SK-N-SH (cell line): ENCODE measurements at regions not wholly inside any gene's neighbourhood (a gene's known extent, or its start where the extent isn't known, plus 50 kb on each side); places are given as distances from the start of the nearest gene placed in this dataset.

Source experiments
- CTCF ChIA-PET: fragments of 300-600, 350-600 bp; formaldehyde crosslinking; extraction: SDS; loops from one replicate; lab custom pipeline; 2021; lab: Yijun Ruan, JAX
- POLR2A ChIA-PET: fragments of 350-600 bp; sonication (Branson Sonifier 250); formaldehyde crosslinking; extraction: SDS; loops from one replicate; lab custom pipeline; 2020; ENCODE audit warnings: antibody characterized with exemption, inconsistent platforms; lab: Yijun Ruan, JAX
- DNase-seq: peaks from one replicate; pipeline ENCODE4 v3.0.0; 2012
- H2AFZ ChIP-seq: fragments of 200-600 bp; sonication (generic); 2 replicates; pipeline ENCODE4 v1.8.1; 2016; ENCODE audit warnings: antibody characterized with exemption, mild to moderate bottlenecking, low read depth
- H3F3A ChIP-seq: fragments of 200-600 bp; sonication (generic); replicated peaks from 2 replicates; pipeline ENCODE3; 2016; ENCODE audit warnings: antibody characterized with exemption, mild to moderate bottlenecking; ENCODE audit not compliant: insufficient read depth
- H3K27ac ChIP-seq, 2 experiments: fragments of 200-500 bp in 1 of 2; fragments of 200-600 bp in 1 of 2; sonication (Bioruptor generic) in 1 of 2; sonication (generic), shearing (Covaris generic) in 1 of 2; 2 replicates each; pipeline versions ENCODE4 v1.5.1 to v1.6.1; 2014 to 2016; ENCODE audit warnings: low read depth in 2 of 2, inconsistent platforms in 1 of 2, low read length in 1 of 2, mild to moderate bottlenecking in 1 of 2, mixed read lengths in 1 of 2
- H3K27me3 ChIP-seq: fragments of 200-600 bp; sonication (generic), shearing (Covaris generic); 2 replicates; pipeline ENCODE4 v1.6.1; 2016; ENCODE audit warnings: mixed run types; ENCODE audit not compliant: insufficient read depth
- H3K36me3 ChIP-seq, 2 experiments: fragments of 200-500 bp in 1 of 2; fragments of 200-600 bp in 1 of 2; sonication (Bioruptor generic) in 1 of 2; sonication (generic) in 1 of 2; replicated peaks in 1 of 2; 2 replicates each; pipeline versions ENCODE3 to v1.5.1; 2014 to 2016; ENCODE audit warnings: low read length in 1 of 2, mild to moderate bottlenecking in 1 of 2; ENCODE audit not compliant: insufficient read depth in 2 of 2, control insufficient read depth in 1 of 2
- H3K4me1 ChIP-seq, 2 experiments: fragments of 200-500 bp in 1 of 2; fragments of 200-600 bp in 1 of 2; sonication (Bioruptor generic) in 1 of 2; sonication (generic), shearing (Covaris generic) in 1 of 2; 2 replicates each; pipeline versions ENCODE4 v1.5.1 to v1.6.1; 2014 to 2016; ENCODE audit warnings: low read depth in 1 of 2, low read length in 1 of 2, mixed run types in 1 of 2; ENCODE audit not compliant: insufficient read depth in 2 of 2, control insufficient read depth in 1 of 2
- H3K4me2 ChIP-seq: fragments of 200-600 bp; sonication (generic), shearing (Covaris generic); 2 replicates; pipeline ENCODE4 v1.6.1; 2017; ENCODE audit warnings: mixed run types
- H3K4me3 ChIP-seq, 2 experiments: fragments of 200-500 bp in 1 of 2; fragments of 200-600 bp in 1 of 2; sonication (Bioruptor generic) in 1 of 2; sonication (generic), shearing (Covaris generic) in 1 of 2; 2 replicates each; pipeline versions ENCODE4 v1.5.1 to v1.8.1; 2014 to 2016; ENCODE audit warnings: low read depth in 2 of 2, inconsistent platforms in 1 of 2, low read length in 1 of 2, mild to moderate bottlenecking in 1 of 2, mixed read lengths in 1 of 2, moderate library complexity in 1 of 2
- H3K79me2 ChIP-seq: fragments of 200-600 bp; sonication (generic); 2 replicates; pipeline ENCODE4 v1.8.1; 2017; ENCODE audit warnings: mild to moderate bottlenecking; ENCODE audit not compliant: insufficient read depth
- H3K9ac ChIP-seq: fragments of 200-600 bp; sonication (generic); 2 replicates; pipeline ENCODE4 v1.6.1; 2017; ENCODE audit warnings: mixed run types
- H3K9me2 ChIP-seq: fragments of 200-600 bp; sonication (generic); 2 replicates; pipeline ENCODE4 v1.6.1; 2017; ENCODE audit warnings: mixed run types
- H3K9me3 ChIP-seq: fragments of 200-600 bp; sonication (generic); 2 replicates; pipeline ENCODE4 v1.6.1; 2017; ENCODE audit warnings: mixed run types, mild to moderate bottlenecking, moderate library complexity
- H4K20me1 ChIP-seq: fragments of 200-600 bp; sonication (generic); 2 replicates; pipeline ENCODE4 v1.6.1; 2017; ENCODE audit warnings: mild to moderate bottlenecking, mixed run types; ENCODE audit not compliant: insufficient read depth
- CHD2 ChIP-seq: fragments of 150-350 bp; IDR thresholded peaks from 2 replicates; pipeline ENCODE4 v1.6.1; 2018; ENCODE audit warnings: low read length; ENCODE audit not compliant: partially characterized antibody
- ELF1 ChIP-seq: IDR thresholded peaks from 2 replicates; pipeline ENCODE4 v1.4.0; 2012
- EP300 ChIP-seq, 2 experiments: IDR thresholded peaks; 2 replicates each; pipeline versions ENCODE4 v1.4.0 to v1.6.1; 2012; ENCODE audit warnings: borderline replicate concordance in 1 of 2, low read depth in 1 of 2, low read length in 1 of 2
- FOSL2 ChIP-seq: IDR thresholded peaks from 2 replicates; pipeline ENCODE4 v1.4.0; 2012; ENCODE audit warnings: low read depth, mild to moderate bottlenecking, moderate library complexity, borderline replicate concordance
- FOXJ3 ChIP-seq: sonication (generic); formaldehyde crosslinking; IDR thresholded peaks from 2 replicates; pipeline ENCODE4 v1.5.1; 2020; ENCODE audit warnings: mild to moderate bottlenecking, missing genetic modification reagents
- FOXM1 ChIP-seq: IDR thresholded peaks from 2 replicates; pipeline ENCODE4 v1.4.0; 2012; ENCODE audit warnings: low read depth, mild to moderate bottlenecking
- GATA2 ChIP-seq: sonication (generic); formaldehyde crosslinking; IDR thresholded peaks from 2 replicates; pipeline ENCODE4 v1.5.0; 2020; ENCODE audit warnings: mild to moderate bottlenecking, missing genetic modification reagents
- MEF2A ChIP-seq: IDR thresholded peaks from 2 replicates; pipeline ENCODE4 v1.4.0; 2012; ENCODE audit warnings: low read depth, borderline replicate concordance
- MXI1 ChIP-seq: IDR thresholded peaks from 2 replicates; pipeline ENCODE4 v1.6.1; 2012; ENCODE audit warnings: mild to moderate bottlenecking, low read depth, low read length, improper control_type of control experiment
- NRF1 ChIP-seq: IDR thresholded peaks from 2 replicates; pipeline ENCODE4 v1.6.1; 2012; ENCODE audit warnings: low read depth, mild to moderate bottlenecking, low read length
- RFX5 ChIP-seq: IDR thresholded peaks from 2 replicates; pipeline ENCODE4 v1.6.1; 2012; ENCODE audit warnings: mild to moderate bottlenecking, improper control_type of control experiment, low read length
- TAF1 ChIP-seq: IDR thresholded peaks from 2 replicates; pipeline ENCODE4 v1.6.1; 2012; ENCODE audit warnings: low read depth, mild to moderate bottlenecking, low read length, moderate library complexity, borderline replicate concordance
- TEAD4 ChIP-seq: IDR thresholded peaks from 2 replicates; pipeline ENCODE4 v1.4.0; 2012; ENCODE audit warnings: mild to moderate bottlenecking, borderline replicate concordance; ENCODE audit not compliant: insufficient read depth
- YY1 ChIP-seq: IDR thresholded peaks from 2 replicates; pipeline ENCODE4 v1.4.0; 2012; ENCODE audit warnings: low read depth, mild to moderate bottlenecking
- WGBS: methylation state at CpG from one replicate; pipeline ENCODE4 v1.1.6; 2017; ENCODE audit warnings: low lambda C conversion rate; 5-methylcytosine and 5-hydroxymethylcytosine counted together
- TF ChIP-seq, protein P1 (sequence below): IDR thresholded peaks from 2 replicates; pipeline ENCODE4 v1.4.0; 2012; ENCODE audit warnings: low read depth, borderline replicate concordance
- TF ChIP-seq, protein P2 (sequence below): IDR thresholded peaks from 2 replicates; pipeline ENCODE4; 2012
- TF ChIP-seq, protein P3 (sequence below): IDR thresholded peaks from 2 replicates; pipeline ENCODE4 v1.4.0; 2012; ENCODE audit warnings: low read depth
- TF ChIP-seq, protein P4 (sequence below): fragments of 200-600 bp; sonication (generic); IDR thresholded peaks from 2 replicates; pipeline ENCODE4 v1.6.1; 2017; ENCODE audit warnings: antibody characterized with exemption, mild to moderate bottlenecking, moderate library complexity

DNA sequence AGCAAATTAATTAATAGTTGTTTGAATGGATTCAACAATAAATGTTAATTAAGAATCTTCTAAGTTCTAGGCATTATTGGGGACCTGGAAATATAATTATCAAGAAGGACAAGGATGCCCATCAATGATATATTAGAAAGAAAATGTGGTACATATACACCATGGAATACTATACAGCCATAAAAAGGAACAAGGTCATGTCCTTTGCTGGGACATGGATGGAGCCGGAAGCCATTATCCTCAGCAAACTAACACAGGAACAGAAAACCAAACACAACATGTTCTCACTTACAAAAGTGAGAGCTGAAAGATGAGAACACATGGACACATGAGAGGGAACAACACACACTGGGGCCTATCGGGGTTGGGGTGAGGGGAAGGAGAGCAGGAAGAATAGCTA, 141.4 kb upstream of the JUN start:
- Histone ChIP-seq H3K27ac (no peak overlapping the region), H2AFZ (no peak overlapping the region), H3K9ac (no peak overlapping the region), H3K4me2 (no peak overlapping the region)
- WGBS = 95% methylated on average over 2 of the region's 2 CpGs
- POLR2A ChIA-PET = no interaction called here
- no peak for DNase-seq
- TF ChIP-seq RFX5 (no peak), MEF2A (no peak), TEAD4 (no peak), GATA2 (CRISPR knock-in tag) (no peak)
- TF ChIP-seq, protein P1, sequence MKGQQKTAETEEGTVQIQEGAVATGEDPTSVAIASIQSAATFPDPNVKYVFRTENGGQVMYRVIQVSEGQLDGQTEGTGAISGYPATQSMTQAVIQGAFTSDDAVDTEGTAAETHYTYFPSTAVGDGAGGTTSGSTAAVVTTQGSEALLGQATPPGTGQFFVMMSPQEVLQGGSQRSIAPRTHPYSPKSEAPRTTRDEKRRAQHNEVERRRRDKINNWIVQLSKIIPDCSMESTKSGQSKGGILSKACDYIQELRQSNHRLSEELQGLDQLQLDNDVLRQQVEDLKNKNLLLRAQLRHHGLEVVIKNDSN = no peak
- TF ChIP-seq, protein P2, sequence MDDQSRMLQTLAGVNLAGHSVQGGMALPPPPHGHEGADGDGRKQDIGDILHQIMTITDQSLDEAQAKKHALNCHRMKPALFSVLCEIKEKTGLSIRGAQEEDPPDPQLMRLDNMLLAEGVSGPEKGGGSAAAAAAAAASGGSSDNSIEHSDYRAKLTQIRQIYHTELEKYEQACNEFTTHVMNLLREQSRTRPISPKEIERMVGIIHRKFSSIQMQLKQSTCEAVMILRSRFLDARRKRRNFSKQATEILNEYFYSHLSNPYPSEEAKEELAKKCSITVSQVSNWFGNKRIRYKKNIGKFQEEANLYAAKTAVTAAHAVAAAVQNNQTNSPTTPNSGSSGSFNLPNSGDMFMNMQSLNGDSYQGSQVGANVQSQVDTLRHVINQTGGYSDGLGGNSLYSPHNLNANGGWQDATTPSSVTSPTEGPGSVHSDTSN = no peak
- TF ChIP-seq, all 33 proteins: peak for 0
- Histone ChIP-seq H3K9me2 (no peaks in the 10 kb centered on the region), H3K27me3 (no peaks in the 10 kb centered on the region), H3K9me3 (no peaks in the 10 kb centered on the region), H4K20me1 (no peaks in the 10 kb centered on the region), H3K36me3 (no peaks in the 10 kb centered on the region), H3K79me2 (no peaks in the 10 kb centered on the region), H3K4me3 (no peak overlapping the region), H3K4me1 (0 out of 4 replicates have a peak, but pooled peaks cover 0 to 4% of the 10 kb centered on the region in 2 experiments), H3F3A (no peaks in the 10 kb centered on the region)
- CTCF ChIA-PET = interaction anchor here (1.0 kb wide), 1 partner anchor 8 kb away, joined by 3 read pairs; no protein-coding TSS in a partner anchor

DNA sequence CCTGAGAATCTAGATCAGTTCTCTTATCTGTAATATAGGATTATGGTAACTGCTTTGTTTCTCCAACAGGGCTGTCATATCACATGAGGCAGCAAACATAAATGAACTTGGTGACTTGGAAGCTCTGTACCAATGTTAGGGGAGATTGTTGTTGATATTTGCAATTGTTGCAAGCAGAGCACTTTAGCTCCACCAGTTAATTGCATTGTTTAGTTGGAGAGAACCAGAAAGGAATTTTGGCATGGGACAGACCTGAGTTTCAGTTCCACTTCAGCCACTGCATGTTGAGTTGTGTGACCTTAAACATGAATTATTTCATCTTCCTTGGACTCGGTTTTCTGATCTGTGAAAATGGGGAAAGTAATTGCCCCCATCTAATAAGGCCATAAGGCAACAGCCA, 142.3 kb upstream of the JUN start:
- no peaks in the 10 kb centered on the region for H3F3A ChIP-seq
- no peak for DNase-seq
- no peaks in the 10 kb centered on the region for H3K9me2 ChIP-seq
- H3K4me3 ChIP-seq = no peak overlapping the region
- H3K9me3 ChIP-seq = no peaks in the 10 kb centered on the region
- H3K4me1 ChIP-seq = 0 out of 4 replicates have a peak, but pooled peaks cover 0 to 4% of the 10 kb centered on the region in 2 experiments
- H3K4me2 ChIP-seq = no peak overlapping the region
- ChIA-PET POLR2A (no interaction called here), CTCF (interaction anchor here (1.5 kb wide), 1 partner anchor 773 kb away, joined by 3 read pairs; no protein-coding TSS in a partner anchor)
- no peak overlapping the region for H2AFZ ChIP-seq
- TF ChIP-seq FOXJ3 (no peak), MXI1 (no peak), YY1 (no peak)
- TF ChIP-seq, all 33 proteins: peak for 0
- WGBS = 100% methylated on average over 1 of the region's 1 CpG
- H3K27me3 ChIP-seq = no peaks in the 10 kb centered on the region
- H4K20me1 ChIP-seq = no peaks in the 10 kb centered on the region
- H3K36me3 ChIP-seq = no peaks in the 10 kb centered on the region
- H3K9ac ChIP-seq = no peak overlapping the region
- H3K79me2 ChIP-seq = no peaks in the 10 kb centered on the region
- no peak overlapping the region for H3K27ac ChIP-seq

DNA sequence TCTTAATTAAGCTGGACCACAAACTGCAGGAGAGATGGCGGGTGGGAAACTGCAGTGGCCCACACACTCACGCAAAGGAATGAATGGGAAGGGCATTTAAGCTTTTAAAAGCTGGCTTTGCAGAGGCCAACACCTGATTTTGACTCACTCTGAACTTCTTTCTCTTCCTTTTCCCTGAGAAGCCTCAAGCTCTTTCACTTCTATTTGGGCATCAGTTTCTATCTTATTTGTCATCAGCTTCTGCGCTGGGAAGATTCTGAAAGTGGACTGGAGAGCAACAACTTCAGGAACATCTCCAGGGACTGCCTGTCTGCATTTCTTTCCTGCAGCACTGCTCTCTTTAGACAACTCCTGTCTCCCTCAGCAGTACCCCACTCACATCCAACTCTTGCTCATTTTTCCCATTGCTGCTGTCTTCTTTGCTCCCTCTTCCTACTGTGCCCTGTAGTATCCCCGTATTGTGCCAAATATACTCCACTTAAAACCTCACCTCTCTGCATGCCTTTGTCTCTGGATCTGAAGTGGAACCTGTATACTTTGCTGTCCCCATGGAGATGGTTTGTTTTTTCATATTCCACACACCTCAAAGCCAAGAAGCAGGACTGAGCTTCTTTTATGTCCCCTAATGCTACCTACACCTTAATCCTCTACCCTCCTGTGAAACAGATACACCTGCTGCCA, 143.3 kb upstream of the JUN start:
- Histone ChIP-seq H3K4me1 (0 out of 4 replicates have a peak, but pooled peaks cover 0 to 4% of the 10 kb centered on the region in 2 experiments), H3K27ac (no peak overlapping the region), H3K9me3 (no peaks in the 10 kb centered on the region), H2AFZ (no peak overlapping the region; the same call in 1 of the 2 replicates), H3K4me3 (no peak overlapping the region), H3K4me2 (0 out of 2 replicates have a peak overlapping the region, but pooled peaks have one; percentile 6), H4K20me1 (no peaks in the 10 kb centered on the region), H3K27me3 (no peaks in the 10 kb centered on the region), H3K9ac (no peak overlapping the region), H3K79me2 (no peaks in the 10 kb centered on the region), H3K9me2 (no peaks in the 10 kb centered on the region), H3F3A (peaks cover under 1% of the 10 kb centered on the region), H3K36me3 (no peaks in the 10 kb centered on the region)
- 97% methylated on average over 4 of the region's 4 CpGs for WGBS
- ChIA-PET CTCF (interaction anchor here (1.5 kb wide), 1 partner anchor 772 kb away, joined by 3 read pairs; no protein-coding TSS in a partner anchor), POLR2A (no interaction called here)
- DNase-seq = no peak
- no peak for TF ChIP-seq FOSL2
- no peak for TF ChIP-seq TAF1
- TF ChIP-seq EP300 (IDR thresholded peaks at IDR 0.05; ENCODE audit: borderline replicate concordance in 1 of 2, low read depth in 1 of 2, low read length in 1 of 2) = no peak
- TF ChIP-seq GATA2 (CRISPR knock-in tag) = no peak
- TF ChIP-seq NRF1 = no peak
- no peak for TF ChIP-seq CHD2
- TF ChIP-seq, protein P3, sequence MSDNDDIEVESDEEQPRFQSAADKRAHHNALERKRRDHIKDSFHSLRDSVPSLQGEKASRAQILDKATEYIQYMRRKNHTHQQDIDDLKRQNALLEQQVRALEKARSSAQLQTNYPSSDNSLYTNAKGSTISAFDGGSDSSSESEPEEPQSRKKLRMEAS = no peak
- TF ChIP-seq, protein P4, sequence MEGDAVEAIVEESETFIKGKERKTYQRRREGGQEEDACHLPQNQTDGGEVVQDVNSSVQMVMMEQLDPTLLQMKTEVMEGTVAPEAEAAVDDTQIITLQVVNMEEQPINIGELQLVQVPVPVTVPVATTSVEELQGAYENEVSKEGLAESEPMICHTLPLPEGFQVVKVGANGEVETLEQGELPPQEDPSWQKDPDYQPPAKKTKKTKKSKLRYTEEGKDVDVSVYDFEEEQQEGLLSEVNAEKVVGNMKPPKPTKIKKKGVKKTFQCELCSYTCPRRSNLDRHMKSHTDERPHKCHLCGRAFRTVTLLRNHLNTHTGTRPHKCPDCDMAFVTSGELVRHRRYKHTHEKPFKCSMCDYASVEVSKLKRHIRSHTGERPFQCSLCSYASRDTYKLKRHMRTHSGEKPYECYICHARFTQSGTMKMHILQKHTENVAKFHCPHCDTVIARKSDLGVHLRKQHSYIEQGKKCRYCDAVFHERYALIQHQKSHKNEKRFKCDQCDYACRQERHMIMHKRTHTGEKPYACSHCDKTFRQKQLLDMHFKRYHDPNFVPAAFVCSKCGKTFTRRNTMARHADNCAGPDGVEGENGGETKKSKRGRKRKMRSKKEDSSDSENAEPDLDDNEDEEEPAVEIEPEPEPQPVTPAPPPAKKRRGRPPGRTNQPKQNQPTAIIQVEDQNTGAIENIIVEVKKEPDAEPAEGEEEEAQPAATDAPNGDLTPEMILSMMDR = no peak
- no peak for TF ChIP-seq FOXM1
- no peak for TF ChIP-seq TEAD4
- no peak for TF ChIP-seq ELF1
- no peak for TF ChIP-seq MEF2A
